ENCODE measurements at regions not wholly inside any gene's neighbourhood (a gene's known extent, or its start where the extent isn't known, plus 50 kb on each side); places are given as distances from the start of the nearest gene placed in this dataset.

DNA sequence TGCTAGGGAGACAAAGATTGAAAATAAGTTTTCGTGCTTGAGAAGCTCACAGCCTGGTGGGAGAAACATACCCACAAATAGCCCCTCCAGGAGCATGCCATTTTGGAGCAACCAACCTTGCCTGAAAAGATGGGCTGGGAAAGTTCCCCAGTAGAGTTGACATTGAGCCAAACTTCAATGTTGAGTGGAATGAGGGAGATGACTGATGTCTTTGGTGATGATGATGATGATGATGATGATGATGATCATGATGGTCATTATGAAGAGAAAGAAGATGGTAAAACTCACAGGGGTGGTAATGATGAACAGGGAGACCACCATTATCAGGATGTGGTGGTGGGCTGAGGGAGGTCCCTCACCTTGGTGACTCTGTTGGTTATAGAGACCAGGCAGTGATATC is 50.1 kb upstream of the ADRA1D start:
- Mint-ChIP-seq H3K4me3 (no peak overlapping the region), H3K27me3 (peaks cover 30% of the 10 kb centered on the region), H3K9me3 (peaks cover 0 to 9% of the 10 kb centered on the region in 2 donors), H3K4me1 (no peaks in the 10 kb centered on the region), H3K27ac (no peak overlapping the region)
- no peak for DNase-seq
- no peak for ATAC-seq

Data from stimulated activated naive CD8-positive, alpha-beta T cell treated with anti-CD3 and anti-CD28 coated beads, Interleukin-15, amount 100 ng/mL, for 72 hours (primary cell).